ENCODE measurements at regions not wholly inside any gene's neighbourhood (a gene's known extent, or its start where the extent isn't known, plus 50 kb on each side); places are given as distances from the start of the nearest gene placed in this dataset.

DNA sequence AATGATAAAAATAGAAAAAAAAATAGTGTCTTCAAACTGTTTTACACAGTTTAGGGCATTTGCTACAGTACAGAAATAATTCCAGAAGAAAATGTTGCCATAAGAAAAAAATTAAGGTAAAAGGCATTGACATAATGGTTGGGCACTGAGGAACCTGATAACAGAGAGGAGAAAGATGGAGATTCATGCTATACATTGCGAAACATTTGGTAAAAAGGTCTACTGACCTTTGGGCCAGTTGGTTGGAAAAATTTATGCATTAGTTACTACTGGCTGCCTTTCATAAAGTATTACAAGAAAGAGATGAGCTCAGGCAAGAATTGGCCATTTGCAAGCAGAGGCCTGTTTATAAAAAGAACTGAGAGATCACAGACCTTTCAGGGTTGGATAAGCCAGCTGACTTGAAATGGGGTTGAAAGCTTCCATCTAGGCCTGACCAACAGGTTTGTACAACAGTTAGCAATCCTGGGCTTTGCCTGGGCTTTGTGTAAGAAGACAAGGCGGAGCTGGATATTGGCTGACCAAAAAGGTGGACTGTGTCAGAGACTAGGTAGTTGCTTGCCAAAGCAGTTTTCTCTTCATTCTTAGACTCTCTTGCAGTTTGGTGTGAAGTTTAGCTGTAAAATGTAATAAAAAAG lies 166.6 kb upstream of the MCTP2 start:
- TF ChIP-seq POLR2AphosphoS5 (IDR thresholded peaks at IDR 0.05; ENCODE audit: low read depth), result no peak
- TF ChIP-seq, protein P1, sequence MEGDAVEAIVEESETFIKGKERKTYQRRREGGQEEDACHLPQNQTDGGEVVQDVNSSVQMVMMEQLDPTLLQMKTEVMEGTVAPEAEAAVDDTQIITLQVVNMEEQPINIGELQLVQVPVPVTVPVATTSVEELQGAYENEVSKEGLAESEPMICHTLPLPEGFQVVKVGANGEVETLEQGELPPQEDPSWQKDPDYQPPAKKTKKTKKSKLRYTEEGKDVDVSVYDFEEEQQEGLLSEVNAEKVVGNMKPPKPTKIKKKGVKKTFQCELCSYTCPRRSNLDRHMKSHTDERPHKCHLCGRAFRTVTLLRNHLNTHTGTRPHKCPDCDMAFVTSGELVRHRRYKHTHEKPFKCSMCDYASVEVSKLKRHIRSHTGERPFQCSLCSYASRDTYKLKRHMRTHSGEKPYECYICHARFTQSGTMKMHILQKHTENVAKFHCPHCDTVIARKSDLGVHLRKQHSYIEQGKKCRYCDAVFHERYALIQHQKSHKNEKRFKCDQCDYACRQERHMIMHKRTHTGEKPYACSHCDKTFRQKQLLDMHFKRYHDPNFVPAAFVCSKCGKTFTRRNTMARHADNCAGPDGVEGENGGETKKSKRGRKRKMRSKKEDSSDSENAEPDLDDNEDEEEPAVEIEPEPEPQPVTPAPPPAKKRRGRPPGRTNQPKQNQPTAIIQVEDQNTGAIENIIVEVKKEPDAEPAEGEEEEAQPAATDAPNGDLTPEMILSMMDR (IDR thresholded peaks at IDR 0.05; ENCODE audit: insufficient read depth, low read length), result no peak
- TF ChIP-seq, protein P2, sequence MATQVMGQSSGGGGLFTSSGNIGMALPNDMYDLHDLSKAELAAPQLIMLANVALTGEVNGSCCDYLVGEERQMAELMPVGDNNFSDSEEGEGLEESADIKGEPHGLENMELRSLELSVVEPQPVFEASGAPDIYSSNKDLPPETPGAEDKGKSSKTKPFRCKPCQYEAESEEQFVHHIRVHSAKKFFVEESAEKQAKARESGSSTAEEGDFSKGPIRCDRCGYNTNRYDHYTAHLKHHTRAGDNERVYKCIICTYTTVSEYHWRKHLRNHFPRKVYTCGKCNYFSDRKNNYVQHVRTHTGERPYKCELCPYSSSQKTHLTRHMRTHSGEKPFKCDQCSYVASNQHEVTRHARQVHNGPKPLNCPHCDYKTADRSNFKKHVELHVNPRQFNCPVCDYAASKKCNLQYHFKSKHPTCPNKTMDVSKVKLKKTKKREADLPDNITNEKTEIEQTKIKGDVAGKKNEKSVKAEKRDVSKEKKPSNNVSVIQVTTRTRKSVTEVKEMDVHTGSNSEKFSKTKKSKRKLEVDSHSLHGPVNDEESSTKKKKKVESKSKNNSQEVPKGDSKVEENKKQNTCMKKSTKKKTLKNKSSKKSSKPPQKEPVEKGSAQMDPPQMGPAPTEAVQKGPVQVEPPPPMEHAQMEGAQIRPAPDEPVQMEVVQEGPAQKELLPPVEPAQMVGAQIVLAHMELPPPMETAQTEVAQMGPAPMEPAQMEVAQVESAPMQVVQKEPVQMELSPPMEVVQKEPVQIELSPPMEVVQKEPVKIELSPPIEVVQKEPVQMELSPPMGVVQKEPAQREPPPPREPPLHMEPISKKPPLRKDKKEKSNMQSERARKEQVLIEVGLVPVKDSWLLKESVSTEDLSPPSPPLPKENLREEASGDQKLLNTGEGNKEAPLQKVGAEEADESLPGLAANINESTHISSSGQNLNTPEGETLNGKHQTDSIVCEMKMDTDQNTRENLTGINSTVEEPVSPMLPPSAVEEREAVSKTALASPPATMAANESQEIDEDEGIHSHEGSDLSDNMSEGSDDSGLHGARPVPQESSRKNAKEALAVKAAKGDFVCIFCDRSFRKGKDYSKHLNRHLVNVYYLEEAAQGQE (IDR thresholded peaks at IDR 0.05; ENCODE audit: insufficient replicate concordance, low read depth), result no peak

All from HL-60 (cell line).